H1 (cell line): ENCODE measurements at regions not wholly inside any gene's neighbourhood (a gene's known extent, or its start where the extent isn't known, plus 50 kb on each side); places are given as distances from the start of the nearest gene placed in this dataset.

ENCODE experiments used
- CTCF ChIA-PET: fragments of 300-600 bp; sonication (Branson Sonifier 250); formaldehyde crosslinking; loops from one replicate; lab custom pipeline; 2021; ENCODE audit not compliant: partially characterized antibody; lab: Charles Lee
- POLR2A ChIA-PET: fragments of 300-600 bp; sonication (Branson Sonifier 250); formaldehyde crosslinking; loops from one replicate; lab custom pipeline; 2021; ENCODE audit warnings: inconsistent platforms; ENCODE audit not compliant: partially characterized antibody; lab: Charles Lee
- DNase-seq, 2 experiments: peaks; one replicate each; pipeline versions ENCODE4 v3.0.0 to v3.0.0-alpha.2; 2010 to 2022; ENCODE audit warnings: low spot score in 2 of 2, low read depth in 1 of 2, mixed read lengths in 1 of 2
- FAIRE-seq: peaks from 2 replicates; lab custom pipeline; 2011; peaks lifted over from hg19 to GRCh38; lab: Jason Lieb, UNC
- H2AFZ ChIP-seq: 2 replicates; pipeline ENCODE4 v1.8.1; 2012; ENCODE audit warnings: low read length, inconsistent platforms
- H2AK5ac ChIP-seq: 2 replicates; pipeline ENCODE4 v1.6.1; 2013; ENCODE audit warnings: low read depth, low read length
- H2BK120ac ChIP-seq: replicated peaks from 2 replicates; pipeline ENCODE3; 2013; ENCODE audit warnings: low read depth, low read length, inconsistent platforms
- H2BK12ac ChIP-seq: 2 replicates; pipeline ENCODE4 v1.6.1; 2013; ENCODE audit warnings: low read depth, low read length
- H2BK15ac ChIP-seq: 2 replicates; pipeline ENCODE4 v1.6.1; 2013; ENCODE audit warnings: low read length
- H2BK20ac ChIP-seq: 2 replicates; pipeline ENCODE4 v1.6.1; 2013; ENCODE audit warnings: low read length
- H2BK5ac ChIP-seq: 2 replicates; pipeline ENCODE4 v1.6.1; 2013; ENCODE audit warnings: low read depth, low read length
- H3K14ac ChIP-seq: 2 replicates; pipeline ENCODE4 v1.6.1; 2013; ENCODE audit warnings: inconsistent platforms; ENCODE audit not compliant: insufficient read length
- H3K18ac ChIP-seq: 2 replicates; pipeline ENCODE4 v1.6.1; 2013; ENCODE audit warnings: low read length; ENCODE audit errors: extremely low read depth
- H3K23ac ChIP-seq: 2 replicates; pipeline ENCODE4 v1.6.1; 2013; ENCODE audit warnings: inconsistent platforms; ENCODE audit not compliant: insufficient read length
- H3K23me2 ChIP-seq: 2 replicates; pipeline ENCODE4 v1.6.1; 2013; ENCODE audit warnings: low read depth, low read length
- H3K27ac ChIP-seq: 2 replicates; pipeline ENCODE4 v1.6.1; 2011; ENCODE audit warnings: low read depth, low read length, inconsistent platforms
- H3K27me3 ChIP-seq, 4 experiments: replicated peaks in 1 of 4; 1 replicate in 1 of 4; 2 replicates in 3 of 4; pipeline versions ENCODE4 v1.6.1 to v1.8.1; 2011 to 2013; ENCODE audit warnings: low read length in 3 of 4, mild to moderate bottlenecking in 3 of 4, inconsistent platforms in 2 of 4, mixed read lengths in 2 of 4, moderate library complexity in 1 of 4; ENCODE audit not compliant: control insufficient read depth in 3 of 4, insufficient read depth in 3 of 4; ENCODE audit errors: extremely low read depth in 1 of 4
- H3K36me3 ChIP-seq, 4 experiments: 2 replicates each; pipeline versions ENCODE4 v1.6.1 to v1.8.1; 2011 to 2013; ENCODE audit warnings: mild to moderate bottlenecking in 4 of 4, low read length in 3 of 4, moderate library complexity in 2 of 4, control low read depth in 1 of 4, inconsistent platforms in 1 of 4; ENCODE audit not compliant: insufficient read depth in 4 of 4, control insufficient read depth in 2 of 4
- H3K4ac ChIP-seq: replicated peaks from 2 replicates; pipeline ENCODE3; 2013; ENCODE audit warnings: low read length, low read depth, mixed read lengths, inconsistent platforms; ENCODE audit not compliant: insufficient read length
- H3K4me1 ChIP-seq, 4 experiments: replicated peaks in 1 of 4; 1 replicate in 1 of 4; 2 replicates in 3 of 4; pipeline versions ENCODE4 v1.6.1 to v1.8.1; 2011 to 2013; ENCODE audit warnings: low read length in 3 of 4, inconsistent platforms in 2 of 4, mixed read lengths in 1 of 4; ENCODE audit not compliant: insufficient read depth in 4 of 4, control insufficient read depth in 3 of 4
- H3K4me2 ChIP-seq, 2 experiments: 2 replicates each; pipeline versions ENCODE4 v1.6.1 to v1.8.1; 2011 to 2013; ENCODE audit warnings: low read depth in 2 of 2, low read length in 2 of 2, control low read depth in 1 of 2, inconsistent platforms in 1 of 2, mild to moderate bottlenecking in 1 of 2; ENCODE audit not compliant: insufficient read depth in 1 of 2
- H3K4me3 ChIP-seq, 4 experiments: fragments of 200-600, 300-600 bp in 1 of 4; sonication (generic), shearing (Covaris generic), sonication (Bioruptor Twin) in 1 of 4; 2 replicates each; pipeline versions ENCODE4 v1.5.1 to v1.8.1; 2011 to 2016; ENCODE audit warnings: low read length in 4 of 4, low read depth in 3 of 4, control low read depth in 2 of 4, inconsistent platforms in 2 of 4, mild to moderate bottlenecking in 2 of 4, mixed read lengths in 1 of 4, moderate library complexity in 1 of 4; ENCODE audit not compliant: insufficient read depth in 2 of 4; ENCODE audit errors: extremely low read depth in 1 of 4
- H3K56ac ChIP-seq: replicated peaks from 2 replicates; pipeline ENCODE3; 2013; ENCODE audit warnings: low read depth, mild to moderate bottlenecking, mixed read lengths, low read length, inconsistent platforms; ENCODE audit not compliant: insufficient read length
- H3K79me1 ChIP-seq: 2 replicates; pipeline ENCODE4 v1.6.1; 2013; ENCODE audit warnings: low read depth, low read length, control low read depth
- H3K79me2 ChIP-seq, 2 experiments: 2 replicates each; pipeline versions ENCODE4 v1.6.1 to v1.8.1; 2012 to 2013; ENCODE audit warnings: low read length in 2 of 2, mild to moderate bottlenecking in 2 of 2, inconsistent platforms in 1 of 2; ENCODE audit not compliant: insufficient read depth in 2 of 2, control insufficient read depth in 1 of 2
- H3K9ac ChIP-seq, 4 experiments: replicated peaks in 1 of 4; 1 replicate in 1 of 4; 2 replicates in 3 of 4; pipeline versions ENCODE4 v1.6.1 to v1.8.1; 2011 to 2013; ENCODE audit warnings: low read depth in 3 of 4, low read length in 3 of 4, control low read depth in 2 of 4, mild to moderate bottlenecking in 2 of 4, moderate library complexity in 2 of 4, inconsistent platforms in 1 of 4; ENCODE audit errors: extremely low read depth in 1 of 4
- H3K9me3 ChIP-seq, 2 experiments: 2 replicates each; pipeline versions ENCODE4 v1.6.1 to v1.8.1; 2012 to 2013; ENCODE audit warnings: mild to moderate bottlenecking in 2 of 2, moderate library complexity in 2 of 2, control low read depth in 1 of 2, inconsistent platforms in 1 of 2, low read depth in 1 of 2, low read length in 1 of 2, mixed read lengths in 1 of 2; ENCODE audit not compliant: insufficient read depth in 2 of 2
- H4K20me1 ChIP-seq, 2 experiments: replicated peaks in 1 of 2; 2 replicates each; pipeline versions ENCODE3 to v1.8.1; 2011 to 2013; ENCODE audit warnings: inconsistent platforms in 2 of 2, low read length in 2 of 2, mild to moderate bottlenecking in 1 of 2; ENCODE audit not compliant: insufficient read depth in 2 of 2, control insufficient read depth in 1 of 2
- H4K5ac ChIP-seq: 2 replicates; pipeline ENCODE4 v1.6.1; 2013; ENCODE audit warnings: low read length, low read depth, mixed read lengths, inconsistent platforms; ENCODE audit not compliant: insufficient read length
- H4K8ac ChIP-seq: 2 replicates; pipeline ENCODE4 v1.8.0; 2013; ENCODE audit warnings: mild to moderate bottlenecking, moderate library complexity, low read length, inconsistent platforms; ENCODE audit not compliant: insufficient read depth; ENCODE audit errors: extremely low read depth
- H4K91ac ChIP-seq: replicated peaks from 2 replicates; pipeline ENCODE3; 2013; ENCODE audit warnings: low read length, mixed read lengths, inconsistent platforms; ENCODE audit not compliant: insufficient read length
- ASH2L ChIP-seq: fragments of 200-600, 300-600 bp; sonication (generic); IDR thresholded peaks from one replicate; pipeline ENCODE4 v1.7.1; 2017; ENCODE audit warnings: low read length
- CEBPB ChIP-seq: IDR thresholded peaks from 2 replicates; pipeline ENCODE4 v1.6.1; 2012; ENCODE audit warnings: low read depth, low read length
- GTF2F1 ChIP-seq: IDR thresholded peaks from 2 replicates; pipeline ENCODE4 v1.6.1; 2012; ENCODE audit warnings: low read depth, low read length, improper control_type of control experiment, borderline replicate concordance
- HDAC6 ChIP-seq: IDR thresholded peaks from one replicate; pipeline ENCODE4 v1.7.1; 2012; ENCODE audit warnings: low read depth, mild to moderate bottlenecking, inconsistent platforms, low read length, moderate library complexity
- POLR2AphosphoS5 ChIP-seq: IDR thresholded peaks from 2 replicates; pipeline ENCODE4 v1.6.1; 2011; ENCODE audit warnings: low read depth, low read length
- POU5F1 ChIP-seq: IDR thresholded peaks from 2 replicates; pipeline ENCODE4 v1.6.1; 2011; ENCODE audit warnings: low read depth, mild to moderate bottlenecking, low read length, moderate library complexity
- SIN3A ChIP-seq, 2 experiments: IDR thresholded peaks in 1 of 2; conservative IDR thresholded peaks in 1 of 2; 2 replicates each; pipeline ENCODE4 v1.6.1; 2011 to 2012; ENCODE audit warnings: low read length in 2 of 2, improper control_type of control experiment in 1 of 2, low read depth in 1 of 2, mild to moderate bottlenecking in 1 of 2
- SRF ChIP-seq: IDR thresholded peaks from 2 replicates; pipeline ENCODE4 v1.6.1; 2011; ENCODE audit warnings: mild to moderate bottlenecking, low read depth, low read length, moderate library complexity
- TAF7 ChIP-seq: optimal IDR thresholded peaks from 2 replicates; pipeline ENCODE3; 2011; ENCODE audit warnings: low read depth, mild to moderate bottlenecking, inconsistent platforms, low read length, moderate library complexity, borderline replicate concordance
- TBP ChIP-seq: IDR thresholded peaks from 2 replicates; pipeline ENCODE4 v1.6.1; 2011; ENCODE audit warnings: low read depth, low read length, improper control_type of control experiment
- WGBS, 2 experiments: shearing (Covaris generic) in 1 of 2; methylation state at CpG; one replicate each; pipeline versions ENCODE4 v1.1.6 to v1.1.7; 2013 to 2015; ENCODE audit warnings: low lambda C conversion rate in 2 of 2, mixed read lengths in 2 of 2, inconsistent platforms in 1 of 2, low coverage in 1 of 2, missing lambda C conversion rate in 1 of 2; ENCODE audit not compliant: insufficient replicate concordance in 2 of 2, insufficient coverage in 1 of 2, insufficient read length in 1 of 2; ENCODE audit errors: extremely low coverage in 1 of 2, missing lambda C conversion rate in 1 of 2; 5-methylcytosine and 5-hydroxymethylcytosine counted together

DNA sequence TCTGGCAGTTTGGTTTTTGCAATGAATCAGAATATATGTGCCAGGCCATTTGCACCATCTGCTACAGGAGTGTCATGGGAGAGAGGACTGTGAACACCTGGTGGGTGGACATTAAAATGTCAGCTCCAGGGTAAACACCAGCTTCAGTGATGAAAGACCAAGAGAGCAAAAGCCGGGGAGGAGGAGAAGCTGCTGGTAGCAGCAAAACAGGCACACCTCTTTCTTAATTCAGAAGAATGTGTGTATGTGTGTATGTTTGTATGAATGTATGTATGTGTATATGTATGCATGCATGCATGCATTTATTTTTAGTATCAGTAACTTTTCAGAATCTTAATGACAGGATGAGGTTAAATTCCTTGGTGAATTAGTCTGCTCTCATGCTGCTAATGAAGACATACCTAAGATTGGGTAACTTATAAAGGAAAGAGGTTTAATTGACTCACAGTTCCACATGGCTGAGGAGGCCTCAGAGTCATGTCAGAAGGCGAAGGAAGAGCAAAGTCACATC is 357.4 kb upstream of the PRICKLE1 start:
- no peak overlapping the region for H2AFZ ChIP-seq
- H2BK15ac ChIP-seq = no peak overlapping the region
- no peak overlapping the region for H4K5ac ChIP-seq
- H3K4me2 ChIP-seq = no peak overlapping the region
- H2BK5ac ChIP-seq = no peak overlapping the region
- H3K79me2 ChIP-seq = no peaks in the 10 kb centered on the region
- no peak overlapping the region for H3K56ac ChIP-seq
- no peak overlapping the region for H4K8ac ChIP-seq
- no peaks in the 10 kb centered on the region for H4K20me1 ChIP-seq
- H2BK120ac ChIP-seq = no peak overlapping the region
- DNase-seq = no peak
- FAIRE-seq = no peak
- no peak overlapping the region for H2BK12ac ChIP-seq
- 93% methylated on average over 2 of the region's 2 CpGs; no CpG with 5 or more reads in 1 of the 2 experiments for WGBS, 2 experiments
- H3K4ac ChIP-seq = no peak overlapping the region
- no peaks in the 10 kb centered on the region for H3K36me3 ChIP-seq
- no peak overlapping the region for H3K14ac ChIP-seq
- H3K79me1 ChIP-seq = no peaks in the 10 kb centered on the region
- H3K18ac ChIP-seq = no peak overlapping the region
- POLR2A ChIA-PET = no interaction called here
- no peaks in the 10 kb centered on the region for H3K4me1 ChIP-seq
- no peak overlapping the region for H2BK20ac ChIP-seq
- TF ChIP-seq SIN3A (conservative IDR thresholded peaks at IDR 0.05 in 1 of 2, IDR thresholded peaks at IDR 0.05 in 1 of 2; ENCODE audit: low read depth in 1 of 2, low read length in 2 of 2) = no peak
- no peak for TF ChIP-seq TBP
- TF ChIP-seq ASH2L = no peak
- no peak for TF ChIP-seq GTF2F1
- no peak for TF ChIP-seq HDAC6
- no peak for TF ChIP-seq POU5F1
- no peak for TF ChIP-seq CEBPB
- TF ChIP-seq SRF = no peak
- no peak for TF ChIP-seq TAF7
- TF ChIP-seq POLR2AphosphoS5 = no peak
- no peak overlapping the region for H2AK5ac ChIP-seq
- no peaks in the 10 kb centered on the region; the same call in 1 of the 2 replicates for H3K23me2 ChIP-seq
- H3K9ac ChIP-seq = no peak overlapping the region
- no peaks in the 10 kb centered on the region for H3K9me3 ChIP-seq
- no peak overlapping the region for H3K4me3 ChIP-seq
- H3K23ac ChIP-seq = no peak overlapping the region
- no peak overlapping the region for H4K91ac ChIP-seq
- CTCF ChIA-PET = no interaction called here
- H3K27me3 ChIP-seq = no peaks in the 10 kb centered on the region
- no peak overlapping the region for H3K27ac ChIP-seq
